ENCODE measurements at regions not wholly inside any gene's neighbourhood (a gene's known extent, or its start where the extent isn't known, plus 50 kb on each side); places are given as distances from the start of the nearest gene placed in this dataset.

DNA sequence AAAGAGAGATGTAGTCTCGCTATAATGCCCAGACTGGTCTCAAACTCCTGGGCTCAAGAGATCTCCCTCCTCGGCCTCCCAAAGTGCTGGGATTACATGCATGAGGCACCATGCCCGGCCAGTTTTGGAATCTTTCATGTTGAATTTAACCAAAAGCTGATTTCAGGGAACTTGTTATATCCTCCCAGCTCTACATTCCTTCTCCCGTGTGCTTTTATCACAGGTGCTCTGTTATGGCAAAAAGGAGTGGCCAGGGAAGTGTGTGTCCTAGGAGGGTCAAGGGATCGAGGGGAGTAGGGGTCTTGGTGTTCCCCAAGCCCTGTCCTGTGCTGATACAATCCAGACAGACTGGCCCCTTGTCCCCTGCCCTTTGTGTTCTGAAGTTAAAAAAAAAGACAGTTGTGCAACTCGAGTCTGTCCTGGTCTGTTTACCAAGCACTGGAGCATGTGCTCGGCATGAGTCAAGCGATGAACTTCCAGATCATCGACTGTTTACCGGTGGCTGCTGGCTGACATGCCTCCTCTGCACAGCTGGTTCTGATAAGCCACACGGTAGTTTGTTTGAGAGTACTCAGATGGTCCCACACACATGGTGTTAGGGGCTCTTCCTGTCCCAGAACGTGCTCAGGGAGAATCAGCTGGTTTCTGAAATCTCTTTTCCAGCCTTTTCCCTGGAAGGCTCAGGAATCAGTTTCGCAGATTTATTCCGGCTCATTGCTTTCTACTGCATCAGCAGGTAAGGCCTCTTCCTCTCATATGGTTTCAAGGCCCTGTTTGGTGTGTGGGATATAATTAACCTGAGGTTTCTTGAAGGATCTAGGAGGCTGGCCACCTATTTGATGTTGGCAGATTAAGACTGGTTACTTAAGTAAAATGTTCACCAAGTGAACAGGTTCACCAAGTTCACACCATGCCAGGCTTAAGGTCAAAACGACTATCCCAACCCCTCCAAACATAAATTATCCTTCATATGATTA lies 52.6 kb upstream of the NAA20 start:
- CTCF ChIA-PET = interaction anchor here (0.5 kb wide), 1 partner anchor 17 kb away, joined by 3 read pairs; no protein-coding TSS in a partner anchor
- POLR2A ChIA-PET = interaction anchor here (1.0 kb wide), 1 partner anchor 13 kb away, joined by 4 read pairs; no protein-coding TSS in a partner anchor
- H3K27ac ChIP-seq (ENCODE audit: extremely low read depth, low read depth, low read length) = no peak overlapping the region

DNA sequence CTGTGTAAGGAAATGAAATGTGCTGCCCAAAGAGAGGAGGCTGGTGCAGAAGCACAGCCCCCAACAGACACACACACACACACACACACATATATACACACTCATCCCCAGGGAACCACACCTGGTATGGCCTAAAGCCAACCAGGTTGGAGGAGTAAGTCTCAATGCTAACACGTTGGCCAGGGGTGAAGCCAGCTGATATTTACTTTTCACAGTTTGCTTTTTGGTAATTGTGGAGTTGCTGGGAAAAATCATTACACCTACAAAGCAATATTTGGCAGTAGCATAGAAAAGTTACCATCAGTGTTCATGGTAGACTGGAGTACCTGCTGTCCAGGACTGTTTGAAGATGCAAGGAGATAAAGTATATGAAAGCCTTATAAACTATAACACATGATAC lies 50.3 kb upstream of the NAA20 start:
- TF ChIP-seq ZNF629 (tag by site-specific recombination; IDR thresholded peaks at IDR 0.05) (no peak), ZNF521 (tag by site-specific recombination; IDR thresholded peaks at IDR 0.05) (no peak), ZNF473 (tag by site-specific recombination; IDR thresholded peaks at IDR 0.05) (no peak), SALL2 (tag by site-specific recombination; IDR thresholded peaks at IDR 0.05; ENCODE audit: borderline replicate concordance) (no peak), ZNF776 (tag by site-specific recombination; IDR thresholded peaks at IDR 0.05; ENCODE audit: borderline replicate concordance) (no peak), ZBTB8A (tag by site-specific recombination; IDR thresholded peaks at IDR 0.05) (no peak), ZNF768 (tag by site-specific recombination; IDR thresholded peaks at IDR 0.05) (no peak), ZNF19 (tag by site-specific recombination; IDR thresholded peaks at IDR 0.05; ENCODE audit: low read depth) (no peak)
- TF ChIP-seq, protein P1, sequence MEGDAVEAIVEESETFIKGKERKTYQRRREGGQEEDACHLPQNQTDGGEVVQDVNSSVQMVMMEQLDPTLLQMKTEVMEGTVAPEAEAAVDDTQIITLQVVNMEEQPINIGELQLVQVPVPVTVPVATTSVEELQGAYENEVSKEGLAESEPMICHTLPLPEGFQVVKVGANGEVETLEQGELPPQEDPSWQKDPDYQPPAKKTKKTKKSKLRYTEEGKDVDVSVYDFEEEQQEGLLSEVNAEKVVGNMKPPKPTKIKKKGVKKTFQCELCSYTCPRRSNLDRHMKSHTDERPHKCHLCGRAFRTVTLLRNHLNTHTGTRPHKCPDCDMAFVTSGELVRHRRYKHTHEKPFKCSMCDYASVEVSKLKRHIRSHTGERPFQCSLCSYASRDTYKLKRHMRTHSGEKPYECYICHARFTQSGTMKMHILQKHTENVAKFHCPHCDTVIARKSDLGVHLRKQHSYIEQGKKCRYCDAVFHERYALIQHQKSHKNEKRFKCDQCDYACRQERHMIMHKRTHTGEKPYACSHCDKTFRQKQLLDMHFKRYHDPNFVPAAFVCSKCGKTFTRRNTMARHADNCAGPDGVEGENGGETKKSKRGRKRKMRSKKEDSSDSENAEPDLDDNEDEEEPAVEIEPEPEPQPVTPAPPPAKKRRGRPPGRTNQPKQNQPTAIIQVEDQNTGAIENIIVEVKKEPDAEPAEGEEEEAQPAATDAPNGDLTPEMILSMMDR (tag by site-specific recombination; IDR thresholded peaks at IDR 0.05) = no peak
- TF ChIP-seq, protein P2, sequence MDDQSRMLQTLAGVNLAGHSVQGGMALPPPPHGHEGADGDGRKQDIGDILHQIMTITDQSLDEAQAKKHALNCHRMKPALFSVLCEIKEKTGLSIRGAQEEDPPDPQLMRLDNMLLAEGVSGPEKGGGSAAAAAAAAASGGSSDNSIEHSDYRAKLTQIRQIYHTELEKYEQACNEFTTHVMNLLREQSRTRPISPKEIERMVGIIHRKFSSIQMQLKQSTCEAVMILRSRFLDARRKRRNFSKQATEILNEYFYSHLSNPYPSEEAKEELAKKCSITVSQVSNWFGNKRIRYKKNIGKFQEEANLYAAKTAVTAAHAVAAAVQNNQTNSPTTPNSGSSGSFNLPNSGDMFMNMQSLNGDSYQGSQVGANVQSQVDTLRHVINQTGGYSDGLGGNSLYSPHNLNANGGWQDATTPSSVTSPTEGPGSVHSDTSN (CRISPR knock-in tag; IDR thresholded peaks at IDR 0.05) = no peak
- TF ChIP-seq, protein P3, sequence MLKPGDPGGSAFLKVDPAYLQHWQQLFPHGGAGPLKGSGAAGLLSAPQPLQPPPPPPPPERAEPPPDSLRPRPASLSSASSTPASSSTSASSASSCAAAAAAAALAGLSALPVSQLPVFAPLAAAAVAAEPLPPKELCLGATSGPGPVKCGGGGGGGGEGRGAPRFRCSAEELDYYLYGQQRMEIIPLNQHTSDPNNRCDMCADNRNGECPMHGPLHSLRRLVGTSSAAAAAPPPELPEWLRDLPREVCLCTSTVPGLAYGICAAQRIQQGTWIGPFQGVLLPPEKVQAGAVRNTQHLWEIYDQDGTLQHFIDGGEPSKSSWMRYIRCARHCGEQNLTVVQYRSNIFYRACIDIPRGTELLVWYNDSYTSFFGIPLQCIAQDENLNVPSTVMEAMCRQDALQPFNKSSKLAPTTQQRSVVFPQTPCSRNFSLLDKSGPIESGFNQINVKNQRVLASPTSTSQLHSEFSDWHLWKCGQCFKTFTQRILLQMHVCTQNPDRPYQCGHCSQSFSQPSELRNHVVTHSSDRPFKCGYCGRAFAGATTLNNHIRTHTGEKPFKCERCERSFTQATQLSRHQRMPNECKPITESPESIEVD (tag by site-specific recombination; IDR thresholded peaks at IDR 0.05) = no peak
- TF ChIP-seq, protein P4, sequence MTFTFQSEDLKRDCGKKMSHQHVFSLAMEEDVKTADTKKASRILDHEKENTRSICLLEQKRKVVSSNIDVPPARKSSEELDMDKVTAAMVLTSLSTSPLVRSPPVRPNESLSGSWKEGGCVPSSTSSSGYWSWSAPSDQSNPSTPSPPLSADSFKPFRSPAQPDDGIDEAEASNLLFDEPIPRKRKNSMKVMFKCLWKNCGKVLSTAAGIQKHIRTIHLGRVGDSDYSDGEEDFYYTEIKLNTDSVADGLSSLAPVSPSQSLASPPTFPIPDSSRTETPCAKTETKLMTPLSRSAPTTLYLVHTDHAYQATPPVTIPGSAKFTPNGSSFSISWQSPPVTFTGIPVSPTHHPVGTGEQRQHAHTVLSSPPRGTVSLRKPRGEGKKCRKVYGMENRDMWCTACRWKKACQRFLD (tag by site-specific recombination; IDR thresholded peaks at IDR 0.05) = no peak
- H3K4me3 ChIP-seq (ENCODE audit: low read depth, low read length) = no peak overlapping the region
- 0 out of 2 replicates have a peak, but pooled peaks cover 3% of the 10 kb centered on the region for H3K4me1 ChIP-seq (ENCODE audit: control insufficient read depth, insufficient read depth, low read length)
- no peaks in the 10 kb centered on the region for H3K36me3 ChIP-seq (ENCODE audit: control insufficient read depth in 2 of 2, insufficient read depth in 1 of 2, low read length in 2 of 2)
- no peaks in the 10 kb centered on the region for H3K9me3 ChIP-seq (ENCODE audit: control insufficient read depth, insufficient read depth, low read depth, low read length)
- CTCF ChIA-PET = interaction anchor here (1.2 kb wide), 1 partner anchor 27 kb away, joined by 3 read pairs; no protein-coding TSS in a partner anchor
- H3K27ac ChIP-seq (ENCODE audit: extremely low read depth, low read depth, low read length) = no peak overlapping the region
- POLR2A ChIA-PET = no interaction called here

More for the DNA sequence above, 52.6 kb upstream of the NAA20 start:
- TF ChIP-seq ZNF146 (tag by site-specific recombination; IDR thresholded peaks at IDR 0.05) (no peak), BCL11A (tag by site-specific recombination; IDR thresholded peaks at IDR 0.05; ENCODE audit: low read depth) (no peak), ZFP3 (tag by site-specific recombination; IDR thresholded peaks at IDR 0.05; ENCODE audit: low read depth) (no peak), ZNF600 (tag by site-specific recombination; IDR thresholded peaks at IDR 0.05) (0 out of 2 replicates have a peak, but pooled peaks have one; percentile 20), ZNF677 (tag by site-specific recombination; IDR thresholded peaks at IDR 0.05) (no peak), SETDB1 (IDR thresholded peaks at IDR 0.05; ENCODE audit: insufficient read length, low read length) (peak; percentile 68)
- Histone ChIP-seq H3K4me1 (ENCODE audit: control insufficient read depth, insufficient read depth, low read length) (0 out of 2 replicates have a peak, but pooled peaks cover 3% of the 10 kb centered on the region), H3K4me3 (ENCODE audit: low read depth, low read length) (no peak overlapping the region), H3K36me3 (ENCODE audit: control insufficient read depth in 2 of 2, insufficient read depth in 1 of 2, low read length in 2 of 2) (no peaks in the 10 kb centered on the region), H3K9me3 (ENCODE audit: control insufficient read depth, insufficient read depth, low read depth, low read length) (no peaks in the 10 kb centered on the region)

Measured in HEK293 (cell line).